CD4-positive, alpha-beta T cell treated with Interleukin-2 at 100 ng/mL for 4 hours (primary cell): ENCODE measurements at regions not wholly inside any gene's neighbourhood (a gene's known extent, or its start where the extent isn't known, plus 50 kb on each side); places are given as distances from the start of the nearest gene placed in this dataset.
"Not testable (repeated sequence)": the region's sequence is repeated elsewhere in the genome, so short reads cannot be mapped to it uniquely, and the experiment has no call there.

Experiments used
- DNase-seq: peaks from one replicate; pipeline ENCODE4 v3.0.0-alpha.2; 2020; ENCODE audit warnings: low spot score

GRCh38 chr3:148493631-148494030, 204.1 kb upstream of the AGTR1 start:
- no peak for DNase-seq

GRCh38 chr3:148494451-148494850, 203.3 kb upstream of the AGTR1 start:
- DNase-seq: no peak

- DNase-seq: no peak
Measured at GRCh38 chr3:148500881-148501280, 196.8 kb upstream of the AGTR1 start.

GRCh38 chr3:148510116-148510515, 187.6 kb upstream of the AGTR1 start:
- no peak for DNase-seq

GRCh38 chr3:148510561-148510960, 187.1 kb upstream of the AGTR1 start:
- no peak for DNase-seq

- DNase-seq: no peak
Measured at GRCh38 chr3:148512648-148513047, 185.1 kb upstream of the AGTR1 start.

GRCh38 chr3:148513096-148513543, 184.6 kb upstream of the AGTR1 start:
- DNase-seq: no peak

GRCh38 chr3:148518520-148518919, 179.2 kb upstream of the AGTR1 start:
- DNase-seq: no peak

GRCh38 chr3:148525621-148526020, 172.1 kb upstream of the AGTR1 start:
- DNase-seq: not testable (repeated sequence)

- DNase-seq: no peak
Measured at GRCh38 chr3:148528024-148528423, 169.7 kb upstream of the AGTR1 start.

- no peak for DNase-seq
Measured at GRCh38 chr3:148531836-148532235, 165.9 kb upstream of the AGTR1 start.

GRCh38 chr3:148532326-148532725, 165.4 kb upstream of the AGTR1 start:
- no peak for DNase-seq

GRCh38 chr3:148532774-148533173, 164.9 kb upstream of the AGTR1 start:
- DNase-seq: no peak

GRCh38 chr3:148534089-148534988, 163.4 kb upstream of the AGTR1 start:
- DNase-seq: no peak

- DNase-seq: no peak
Measured at GRCh38 chr3:148535001-148535400, 162.7 kb upstream of the AGTR1 start.

GRCh38 chr3:148540266-148540665, 157.4 kb upstream of the AGTR1 start:
- DNase-seq: no peak

- no peak for DNase-seq
Measured at GRCh38 chr3:148540851-148541250, 156.9 kb upstream of the AGTR1 start.

GRCh38 chr3:148546959-148547358, 150.7 kb upstream of the AGTR1 start:
- DNase-seq: no peak

GRCh38 chr3:148551767-148552260, 145.9 kb upstream of the AGTR1 start:
- no peak for DNase-seq

- no peak for DNase-seq
Measured at GRCh38 chr3:148554367-148554766, 143.3 kb upstream of the AGTR1 start.

GRCh38 chr3:148556664-148557063, 141.0 kb upstream of the AGTR1 start:
- DNase-seq: no peak

- not testable (repeated sequence) for DNase-seq
Measured at GRCh38 chr3:148577579-148577978, 120.1 kb upstream of the AGTR1 start.

- no peak for DNase-seq
Measured at GRCh38 chr3:148582126-148582525, 115.6 kb upstream of the AGTR1 start.

- DNase-seq: no peak
Measured at GRCh38 chr3:148583793-148584192, 113.9 kb upstream of the AGTR1 start.
